HG03196 (cell line): ENCODE measurements at regions not wholly inside any gene's neighbourhood (a gene's known extent, or its start where the extent isn't known, plus 50 kb on each side); places are given as distances from the start of the nearest gene placed in this dataset.

Experiments used
- ATAC-seq: cut with Tn5 transposase; IDR thresholded peaks from one replicate; pipeline ENCODE4 v1.9.1; 2021; ENCODE audit not compliant: unreplicated experiment

- no peak for ATAC-seq
Measured at GRCh38 chr11:112770033-112770432, 191.2 kb upstream of the NCAM1 start.

GRCh38 chr11:112770487-112770886 lies 190.7 kb upstream of the NCAM1 start:
- ATAC-seq: no peak

GRCh38 chr11:112771851-112772250 lies 189.4 kb upstream of the NCAM1 start:
- no peak for ATAC-seq

- ATAC-seq: no peak
Measured at GRCh38 chr11:112773264-112773663, 188.0 kb upstream of the NCAM1 start.

GRCh38 chr11:112776834-112777233 lies 184.4 kb upstream of the NCAM1 start:
- no peak for ATAC-seq

- ATAC-seq: no peak
Measured at GRCh38 chr11:112777283-112777751, 183.9 kb upstream of the NCAM1 start.

GRCh38 chr11:112778091-112778876 lies 182.9 kb upstream of the NCAM1 start:
- ATAC-seq: no peak

GRCh38 chr11:112778877-112779266 lies 182.3 kb upstream of the NCAM1 start:
- no peak for ATAC-seq

- ATAC-seq: no peak
Measured at GRCh38 chr11:112780351-112781087, 180.7 kb upstream of the NCAM1 start.

- no peak for ATAC-seq
Measured at GRCh38 chr11:112783945-112784322, 177.3 kb upstream of the NCAM1 start.

- ATAC-seq: no peak
Measured at GRCh38 chr11:112784323-112785073, 176.7 kb upstream of the NCAM1 start.

- ATAC-seq: no peak
Measured at GRCh38 chr11:112785149-112785548, 176.1 kb upstream of the NCAM1 start.

GRCh38 chr11:112785719-112786118 lies 175.5 kb upstream of the NCAM1 start:
- no peak for ATAC-seq

- no peak for ATAC-seq
Measured at GRCh38 chr11:112786196-112786595, 175.0 kb upstream of the NCAM1 start.

GRCh38 chr11:112786886-112787530 lies 174.2 kb upstream of the NCAM1 start:
- no peak for ATAC-seq

- ATAC-seq: no peak
Measured at GRCh38 chr11:112789481-112789880, 171.7 kb upstream of the NCAM1 start.

GRCh38 chr11:112790286-112790685 lies 170.9 kb upstream of the NCAM1 start:
- no peak for ATAC-seq

- no peak for ATAC-seq
Measured at GRCh38 chr11:112792070-112792469, 169.2 kb upstream of the NCAM1 start.

- ATAC-seq: no peak
Measured at GRCh38 chr11:112793416-112793815, 167.8 kb upstream of the NCAM1 start.

- ATAC-seq: no peak
Measured at GRCh38 chr11:112794331-112794846, 166.8 kb upstream of the NCAM1 start.
